Activated CD8-positive, alpha-beta T cell treated with anti-CD3 and anti-CD28 coated beads, Interleukin-2, amount 10 ng/mL, durations not matched to agents 7 days and 5 days (primary cell): ENCODE measurements at regions not wholly inside any gene's neighbourhood (a gene's known extent, or its start where the extent isn't known, plus 50 kb on each side); places are given as distances from the start of the nearest gene placed in this dataset.

Experiments
- ATAC-seq: fragments of 150-1000 bp; cut with Tn5 transposase; one replicate; pipeline ENCODE4 v1.10.0; 2021; ENCODE audit warnings: moderate library complexity
- CTCF ChIA-PET: fragments of 350-600 bp; sonication (Branson Sonifier 250); formaldehyde crosslinking; loops from one replicate; lab custom pipeline; 2021; ENCODE audit warnings: antibody characterized with exemption; lab: Charles Lee
- POLR2A ChIA-PET: fragments of 350-600 bp; sonication (Branson Sonifier 250); formaldehyde crosslinking; loops from one replicate; lab custom pipeline; 2021; ENCODE audit warnings: antibody characterized with exemption; lab: Charles Lee
- DNase-seq: peaks from one replicate; pipeline ENCODE4 v3.0.0-alpha.2; 2020
- H3K27ac Mint-ChIP-seq: one replicate; pipeline ENCODE4 v1.8.0; 2021; ENCODE audit warnings: mild to moderate bottlenecking, mixed read lengths
- H3K27me3 Mint-ChIP-seq: one replicate; pipeline ENCODE4 v1.8.0; 2021; ENCODE audit warnings: low read depth, mixed read lengths
- H3K36me3 Mint-ChIP-seq: one replicate; pipeline ENCODE4 v1.8.0; 2021; ENCODE audit warnings: low read depth, mixed read lengths
- H3K4me1 Mint-ChIP-seq: one replicate; pipeline ENCODE4 v1.8.0; 2021; ENCODE audit warnings: low read depth, mixed read lengths
- H3K4me3 Mint-ChIP-seq: one replicate; pipeline ENCODE4 v1.8.0; 2021; ENCODE audit warnings: mild to moderate bottlenecking, mixed read lengths
- H3K9me3 Mint-ChIP-seq: one replicate; pipeline ENCODE4 v1.8.0; 2022; ENCODE audit warnings: mixed read lengths; ENCODE audit not compliant: insufficient read depth

GRCh38 chr2:145095641-145096435, 575.9 kb upstream of the ZEB2 start:
- H3K9me3 Mint-ChIP-seq, result no peaks in the 10 kb centered on the region
- no peak overlapping the region for H3K4me3 Mint-ChIP-seq
- DNase-seq, result no peak
- no peaks in the 10 kb centered on the region for H3K4me1 Mint-ChIP-seq
- ChIA-PET POLR2A (no interaction called here), CTCF (no interaction called here)
- H3K36me3 Mint-ChIP-seq, result no peaks in the 10 kb centered on the region
- H3K27me3 Mint-ChIP-seq, result no peaks in the 10 kb centered on the region
- no peak for ATAC-seq
- H3K27ac Mint-ChIP-seq, result no peak overlapping the region

DNA sequence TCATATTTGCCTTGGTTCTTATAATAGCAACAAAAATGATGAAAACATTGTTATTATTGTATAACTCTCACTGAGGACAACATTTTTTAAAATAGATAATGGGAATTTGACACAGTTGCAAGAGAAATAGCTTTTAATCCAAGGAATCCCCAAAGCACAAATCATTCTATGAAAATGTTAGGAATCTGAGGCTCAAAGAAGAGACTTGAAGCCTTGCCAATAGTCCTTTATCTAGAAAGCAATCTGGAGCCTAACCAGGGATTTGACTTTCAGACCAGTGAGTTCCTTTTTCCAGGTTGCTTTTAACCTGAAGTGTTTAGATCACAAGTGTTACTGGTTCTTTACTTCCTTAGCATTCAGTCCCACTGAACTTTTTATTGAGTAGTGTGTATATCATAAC, 574.5 kb upstream of the ZEB2 start:
- no peak for DNase-seq
- Mint-ChIP-seq H3K4me1 (no peaks in the 10 kb centered on the region), H3K36me3 (no peaks in the 10 kb centered on the region), H3K27ac (no peak overlapping the region), H3K4me3 (no peak overlapping the region), H3K9me3 (no peaks in the 10 kb centered on the region), H3K27me3 (no peaks in the 10 kb centered on the region)
- POLR2A ChIA-PET, result no interaction called here
- ATAC-seq, result no peak
- CTCF ChIA-PET, result no interaction called here

- ATAC-seq, result no peak
Observed at GRCh38 chr2:145091967-145092366, 572.0 kb upstream of the ZEB2 start.

DNA sequence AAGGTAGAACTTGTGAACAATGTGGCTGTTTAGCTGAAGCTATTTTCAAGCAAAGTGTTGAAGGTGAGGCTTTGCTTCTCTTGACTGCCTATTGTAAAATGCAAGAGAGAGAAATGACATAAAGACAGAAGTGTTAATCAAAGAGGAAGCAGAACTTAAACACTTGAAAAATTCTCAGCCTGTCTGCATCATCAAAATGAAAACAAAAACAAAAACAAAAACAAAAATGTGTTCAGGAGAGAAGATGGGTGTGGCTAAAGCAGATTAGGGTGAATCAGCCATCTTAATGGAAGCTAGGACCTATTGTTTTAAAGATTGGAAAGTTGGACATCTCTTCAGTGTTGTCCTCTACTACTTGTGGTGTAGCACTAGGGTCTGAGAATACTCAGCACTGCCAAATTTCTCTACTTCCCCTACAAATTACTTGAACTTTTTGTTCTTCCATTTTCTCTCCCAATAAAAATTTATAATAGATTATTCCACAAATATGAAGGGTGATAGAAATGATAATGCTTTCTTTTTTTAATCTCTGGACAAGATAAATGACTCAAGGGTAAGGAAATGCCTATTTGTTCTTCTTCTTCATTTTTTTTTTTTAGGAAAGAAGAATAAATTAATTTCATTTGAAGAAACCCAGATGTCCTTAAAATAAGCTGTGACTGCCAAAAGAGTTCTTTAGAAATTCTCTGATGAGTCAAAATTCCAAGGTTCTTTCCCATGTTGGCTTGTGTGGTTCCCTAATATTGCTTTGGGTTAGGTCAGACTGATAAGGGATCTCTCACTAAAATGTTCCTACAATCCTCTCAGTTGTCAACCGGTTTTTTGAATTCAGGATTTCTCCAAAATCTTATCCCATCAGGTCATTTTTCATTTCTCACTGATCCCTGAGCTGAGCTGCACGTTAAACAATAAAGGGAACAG, 571.2 kb upstream of the ZEB2 start:
- CTCF ChIA-PET, result no interaction called here
- DNase-seq (no peak), ATAC-seq (no peak)
- Mint-ChIP-seq H3K4me1 (no peaks in the 10 kb centered on the region), H3K27me3 (no peaks in the 10 kb centered on the region), H3K36me3 (no peaks in the 10 kb centered on the region), H3K27ac (no peak overlapping the region), H3K4me3 (no peak overlapping the region), H3K9me3 (no peaks in the 10 kb centered on the region)
- POLR2A ChIA-PET, result interaction anchor here (0.6 kb wide), 1 partner anchor 9 kb away, joined by 3 read pairs; no protein-coding TSS in a partner anchor

More at GRCh38 chr2:145091967-145092366, 572.0 kb upstream of the ZEB2 start:
- H3K27me3 Mint-ChIP-seq, result no peaks in the 10 kb centered on the region
- no peak for DNase-seq
- H3K4me3 Mint-ChIP-seq, result no peak overlapping the region
- POLR2A ChIA-PET, result no interaction called here
- H3K9me3 Mint-ChIP-seq, result no peaks in the 10 kb centered on the region
- CTCF ChIA-PET, result no interaction called here
- no peaks in the 10 kb centered on the region for H3K4me1 Mint-ChIP-seq
- H3K27ac Mint-ChIP-seq, result no peak overlapping the region
- H3K36me3 Mint-ChIP-seq, result no peaks in the 10 kb centered on the region

DNA sequence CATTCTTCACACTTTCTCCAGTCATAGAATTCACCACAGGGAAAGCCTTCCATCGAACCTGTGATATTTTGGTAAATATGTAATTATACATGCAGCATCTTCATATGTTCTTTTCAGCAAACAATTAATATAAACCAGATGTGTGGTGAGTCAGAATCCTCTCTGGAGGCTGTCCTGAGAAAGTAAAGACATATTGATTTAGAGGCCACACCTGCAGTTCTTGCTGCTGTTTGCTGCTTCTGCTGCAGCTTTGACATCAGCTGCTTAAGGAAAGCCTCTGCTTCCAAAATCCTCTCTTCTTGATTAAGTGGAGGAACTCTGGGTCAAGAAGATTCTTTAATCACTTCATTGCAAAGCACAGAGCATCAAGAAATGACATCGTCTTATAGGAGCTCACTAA, 568.8 kb upstream of the ZEB2 start:
- Mint-ChIP-seq H3K36me3 (no peaks in the 10 kb centered on the region), H3K27me3 (peaks cover 3% of the 10 kb centered on the region), H3K4me1 (no peaks in the 10 kb centered on the region), H3K27ac (no peak overlapping the region), H3K9me3 (no peaks in the 10 kb centered on the region), H3K4me3 (no peak overlapping the region)
- ATAC-seq (no peak), DNase-seq (no peak)
- ChIA-PET CTCF (no interaction called here), POLR2A (no interaction called here)

GRCh38 chr2:145086910-145087309, 567.0 kb upstream of the ZEB2 start:
- Mint-ChIP-seq H3K27me3 (peaks cover 3% of the 10 kb centered on the region), H3K4me3 (no peak overlapping the region), H3K27ac (no peak overlapping the region), H3K36me3 (no peaks in the 10 kb centered on the region), H3K9me3 (no peaks in the 10 kb centered on the region), H3K4me1 (no peaks in the 10 kb centered on the region)
- ChIA-PET CTCF (no interaction called here), POLR2A (no interaction called here)
- ATAC-seq (no peak), DNase-seq (no peak)

DNA sequence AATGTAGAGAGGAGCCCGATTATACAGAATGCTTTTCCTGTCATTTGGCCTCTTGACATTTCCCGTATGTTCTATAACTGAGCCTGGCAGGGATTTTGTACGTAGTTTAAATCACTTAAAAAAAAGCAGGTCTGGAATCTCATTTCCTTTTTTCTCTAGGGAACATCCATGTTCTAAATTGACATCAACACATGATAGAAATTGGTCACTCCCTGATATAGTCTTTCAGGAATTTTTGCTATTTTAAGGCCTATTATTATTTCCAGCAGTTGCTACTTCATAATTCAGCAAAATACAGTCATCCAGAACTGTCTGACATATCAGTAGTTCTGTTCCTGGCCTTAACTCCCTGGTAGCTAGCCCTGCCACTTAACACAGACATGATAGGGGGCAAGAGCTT, 565.7 kb upstream of the ZEB2 start:
- ATAC-seq, result no peak
- H3K4me3 Mint-ChIP-seq, result no peak overlapping the region
- POLR2A ChIA-PET, result no interaction called here

DNA sequence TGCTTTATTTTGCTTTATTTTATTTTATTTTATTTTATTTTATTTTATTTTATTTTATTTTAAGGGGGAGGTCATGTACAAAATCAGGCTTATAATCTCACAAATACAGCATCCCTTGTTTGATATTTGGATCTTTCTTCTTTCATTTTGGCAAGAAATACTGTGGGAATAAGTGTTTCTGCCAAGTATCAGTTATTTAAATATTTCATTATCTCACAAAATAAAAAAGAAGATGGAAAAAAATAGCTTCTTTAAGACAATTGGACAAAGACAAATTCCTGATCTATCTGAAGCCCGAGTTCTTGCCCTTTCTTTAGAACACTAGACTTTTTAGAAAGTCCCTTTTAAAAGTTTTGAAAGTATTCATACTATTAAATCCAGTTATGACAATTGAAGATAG, 560.5 kb upstream of the ZEB2 start:
- ChIA-PET CTCF (no interaction called here), POLR2A (no interaction called here)
- Mint-ChIP-seq H3K4me1 (no peaks in the 10 kb centered on the region), H3K9me3 (no peaks in the 10 kb centered on the region), H3K4me3 (no peak overlapping the region), H3K27ac (no peak overlapping the region), H3K27me3 (no peaks in the 10 kb centered on the region), H3K36me3 (no peaks in the 10 kb centered on the region)
- no peak for DNase-seq
- ATAC-seq, result no peak

More for the DNA sequence above, 565.7 kb upstream of the ZEB2 start:
- H3K4me1 Mint-ChIP-seq, result no peaks in the 10 kb centered on the region
- no peaks in the 10 kb centered on the region for H3K9me3 Mint-ChIP-seq
- H3K27ac Mint-ChIP-seq, result no peak overlapping the region
- CTCF ChIA-PET, result no interaction called here
- no peaks in the 10 kb centered on the region for H3K36me3 Mint-ChIP-seq
- H3K27me3 Mint-ChIP-seq, result peaks cover 3% of the 10 kb centered on the region
- no peak for DNase-seq

DNA sequence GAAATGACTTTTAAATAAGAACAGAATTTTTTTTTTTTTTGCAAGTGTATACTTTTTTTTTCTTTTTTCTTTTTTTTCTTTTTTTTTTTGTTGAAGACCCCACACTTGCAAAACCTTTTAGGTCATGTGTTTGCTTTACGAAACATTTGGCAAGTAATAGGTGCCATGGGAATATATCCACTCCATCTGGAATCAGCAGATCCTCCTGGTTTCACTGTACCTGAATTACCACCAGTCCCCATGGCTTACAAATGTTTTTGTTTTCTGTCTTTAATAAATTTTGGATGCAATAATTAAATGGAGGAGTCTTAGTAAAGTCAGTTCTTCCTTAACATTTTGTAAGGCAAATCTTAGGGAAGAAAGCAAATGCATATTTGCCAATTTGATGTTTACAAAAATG, 559.7 kb upstream of the ZEB2 start:
- Mint-ChIP-seq H3K4me3 (no peak overlapping the region), H3K36me3 (no peaks in the 10 kb centered on the region), H3K9me3 (no peaks in the 10 kb centered on the region), H3K27me3 (no peaks in the 10 kb centered on the region), H3K4me1 (no peaks in the 10 kb centered on the region), H3K27ac (no peak overlapping the region)
- DNase-seq (no peak), ATAC-seq (no peak)
- ChIA-PET POLR2A (no interaction called here), CTCF (no interaction called here)

- CTCF ChIA-PET, result no interaction called here
- POLR2A ChIA-PET, result no interaction called here
- ATAC-seq, result no peak
- H3K9me3 Mint-ChIP-seq, result no peaks in the 10 kb centered on the region
- H3K4me3 Mint-ChIP-seq, result no peak overlapping the region
- H3K27me3 Mint-ChIP-seq, result no peaks in the 10 kb centered on the region
- no peaks in the 10 kb centered on the region for H3K4me1 Mint-ChIP-seq
- H3K27ac Mint-ChIP-seq, result no peak overlapping the region
- no peaks in the 10 kb centered on the region for H3K36me3 Mint-ChIP-seq
- no peak for DNase-seq
Observed at GRCh38 chr2:145078923-145079322, 559.0 kb upstream of the ZEB2 start.

GRCh38 chr2:145076085-145076484, 556.2 kb upstream of the ZEB2 start:
- ChIA-PET POLR2A (no interaction called here), CTCF (no interaction called here)
- Mint-ChIP-seq H3K9me3 (no peaks in the 10 kb centered on the region), H3K36me3 (no peaks in the 10 kb centered on the region), H3K4me1 (no peaks in the 10 kb centered on the region), H3K4me3 (no peak overlapping the region), H3K27me3 (no peaks in the 10 kb centered on the region), H3K27ac (no peak overlapping the region)
- no peak for ATAC-seq
- no peak for DNase-seq

- Mint-ChIP-seq H3K4me3 (no peak overlapping the region), H3K27me3 (no peaks in the 10 kb centered on the region), H3K9me3 (no peaks in the 10 kb centered on the region), H3K4me1 (no peaks in the 10 kb centered on the region), H3K36me3 (no peaks in the 10 kb centered on the region), H3K27ac (no peak overlapping the region)
- POLR2A ChIA-PET, result no interaction called here
- CTCF ChIA-PET, result no interaction called here
- ATAC-seq (no peak), DNase-seq (no peak)
Observed at GRCh38 chr2:145075454-145076062, 555.6 kb upstream of the ZEB2 start.
